Lower leg skin (tissue), 4 donors: ENCODE measurements at regions not wholly inside any gene's neighbourhood (a gene's known extent, or its start where the extent isn't known, plus 50 kb on each side); places are given as distances from the start of the nearest gene placed in this dataset.

ENCODE experiments used
- DNase-seq, 2 donors: peaks; one replicate each; pipeline ENCODE4 v3.0.0-alpha.2; 2019; ENCODE audit warnings: low spot score in 2 of 2
- H3K4me3 ChIP-seq: fragments of 200-600 bp; sonication (generic); 2 replicates; pipeline ENCODE4 v1.5.1; 2017; ENCODE audit warnings: mild to moderate bottlenecking, low read depth; ENCODE audit not compliant: poor library complexity, severe bottlenecking
- POLR2A ChIP-seq, 2 donors: fragments of 450-650 bp; IDR thresholded peaks; one replicate each; pipeline ENCODE4 v1.6.1; 2016 to 2017; ENCODE audit warnings: antibody characterized with exemption in 2 of 2, mild to moderate bottlenecking in 1 of 2, moderate library complexity in 1 of 2
- WGBS, 2 donors: methylation state at CpG; one replicate each; pipeline ENCODE4 v1.1.5; 2018; 5-methylcytosine and 5-hydroxymethylcytosine counted together
- intact Hi-C: fragments of 100-400 bp; cut with DNase I; formaldehyde crosslinking; loops from one replicate; pipeline ENCODE4 v1.15.0; 2023; ENCODE audit warnings: low total_unique reads
- TF ChIP-seq, protein P1 (sequence below), 3 donors: fragments of 450-650 bp; IDR thresholded peaks; one replicate each; pipeline ENCODE4 v1.5.1; 2016; ENCODE audit warnings: antibody characterized with exemption in 3 of 3, mild to moderate bottlenecking in 3 of 3, moderate library complexity in 2 of 3

DNA sequence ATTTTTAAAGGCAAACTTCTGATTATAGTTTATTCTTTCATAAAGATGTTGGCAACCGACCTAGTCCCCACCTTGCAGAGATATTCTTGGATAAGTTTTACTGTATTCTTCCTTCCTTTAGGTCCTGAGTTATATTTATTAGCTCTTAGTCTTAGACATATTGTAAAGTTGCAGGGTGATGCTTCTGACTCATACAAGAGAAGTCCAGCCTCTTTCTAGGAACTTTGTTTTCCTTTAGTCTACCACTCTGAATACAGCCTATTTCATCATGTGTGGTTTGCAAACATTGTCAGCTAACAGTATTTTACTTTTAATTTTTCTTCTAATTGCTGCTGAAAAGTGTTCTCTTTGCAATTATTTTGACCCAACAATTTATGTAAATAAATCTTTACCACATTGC is 686.7 kb downstream of the COL12A1 start:
- intact Hi-C loops, result no loop called here
- no peak for DNase-seq
- TF ChIP-seq, protein P1, sequence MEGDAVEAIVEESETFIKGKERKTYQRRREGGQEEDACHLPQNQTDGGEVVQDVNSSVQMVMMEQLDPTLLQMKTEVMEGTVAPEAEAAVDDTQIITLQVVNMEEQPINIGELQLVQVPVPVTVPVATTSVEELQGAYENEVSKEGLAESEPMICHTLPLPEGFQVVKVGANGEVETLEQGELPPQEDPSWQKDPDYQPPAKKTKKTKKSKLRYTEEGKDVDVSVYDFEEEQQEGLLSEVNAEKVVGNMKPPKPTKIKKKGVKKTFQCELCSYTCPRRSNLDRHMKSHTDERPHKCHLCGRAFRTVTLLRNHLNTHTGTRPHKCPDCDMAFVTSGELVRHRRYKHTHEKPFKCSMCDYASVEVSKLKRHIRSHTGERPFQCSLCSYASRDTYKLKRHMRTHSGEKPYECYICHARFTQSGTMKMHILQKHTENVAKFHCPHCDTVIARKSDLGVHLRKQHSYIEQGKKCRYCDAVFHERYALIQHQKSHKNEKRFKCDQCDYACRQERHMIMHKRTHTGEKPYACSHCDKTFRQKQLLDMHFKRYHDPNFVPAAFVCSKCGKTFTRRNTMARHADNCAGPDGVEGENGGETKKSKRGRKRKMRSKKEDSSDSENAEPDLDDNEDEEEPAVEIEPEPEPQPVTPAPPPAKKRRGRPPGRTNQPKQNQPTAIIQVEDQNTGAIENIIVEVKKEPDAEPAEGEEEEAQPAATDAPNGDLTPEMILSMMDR (IDR thresholded peaks at IDR 0.05), result no peak
- no peak for TF ChIP-seq POLR2A (IDR thresholded peaks at IDR 0.05)
- no peak overlapping the region for H3K4me3 ChIP-seq
- 43 to 54% methylated on average over 1 of the region's 1 CpG for WGBS, 2 donors

DNA sequence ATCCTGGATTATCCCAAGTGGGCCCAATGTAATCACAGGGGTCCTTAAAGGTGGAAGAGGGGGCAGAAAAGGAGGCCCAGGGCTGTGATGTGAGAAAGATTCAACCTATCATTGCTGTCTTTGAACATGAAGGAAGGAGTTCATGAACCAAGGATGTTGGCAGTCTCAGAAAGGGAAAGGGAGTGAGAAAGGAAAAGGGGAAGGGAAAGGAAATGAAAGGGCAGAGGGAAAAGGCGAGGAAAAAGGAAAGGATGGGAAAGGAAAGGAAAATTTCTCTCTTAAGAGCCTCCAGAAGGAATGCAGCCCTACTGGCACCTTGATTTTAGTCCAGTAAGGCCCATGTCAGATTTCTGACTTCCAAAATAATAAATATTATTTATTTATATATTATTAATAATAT is 687.8 kb downstream of the COL12A1 start:
- DNase-seq, result no peak
- intact Hi-C loops, result no loop called here
- TF ChIP-seq POLR2A (IDR thresholded peaks at IDR 0.05), result no peak
- TF ChIP-seq, protein P1 (IDR thresholded peaks at IDR 0.05), result no peak
- WGBS, 2 donors, result 87 to 93% methylated on average over 1 of the region's 1 CpG
- no peak overlapping the region for H3K4me3 ChIP-seq

DNA sequence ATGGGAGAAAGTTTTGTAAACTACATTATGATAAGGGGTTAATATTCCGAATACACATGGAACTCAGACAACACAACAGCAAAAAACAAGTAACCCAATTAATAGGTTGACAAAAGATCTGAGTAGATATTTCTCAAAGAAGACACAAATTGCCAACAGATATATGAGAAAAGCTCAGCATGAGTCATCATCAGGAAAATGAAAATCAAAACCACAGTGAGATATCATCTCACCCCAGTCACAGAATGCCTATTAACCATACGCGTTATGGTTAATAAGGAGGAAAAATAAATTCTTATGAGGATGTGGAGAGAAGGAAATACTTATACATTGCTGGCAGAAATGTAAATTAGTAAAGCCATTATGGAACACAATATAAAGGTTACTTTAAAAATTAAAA is 695.0 kb downstream of the COL12A1 start:
- DNase-seq, result no peak
- intact Hi-C loops, result no loop called here
- no peak overlapping the region for H3K4me3 ChIP-seq
- 73 to 80% methylated on average over 3 of the region's 3 CpGs for WGBS, 2 donors
- TF ChIP-seq POLR2A (IDR thresholded peaks at IDR 0.05), result no peak
- TF ChIP-seq, protein P1 (IDR thresholded peaks at IDR 0.05), result no peak

DNA sequence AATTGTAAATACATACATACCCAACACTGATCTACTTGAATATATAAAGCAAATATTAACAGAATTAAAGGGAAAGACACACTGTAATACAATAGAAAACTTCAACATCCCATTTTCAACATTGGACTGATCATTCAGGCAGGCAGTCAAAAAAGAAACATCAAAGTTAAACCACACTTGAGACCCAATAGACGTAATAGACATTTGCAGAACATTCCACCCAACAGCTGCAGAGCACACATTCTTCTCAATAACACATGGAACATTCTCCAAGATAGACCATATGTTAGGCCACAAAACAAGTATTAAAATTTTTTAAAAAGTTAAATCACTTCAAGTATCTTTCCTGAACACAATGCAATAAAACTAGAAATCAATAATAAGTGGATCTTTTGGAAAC is 698.2 kb downstream of the COL12A1 start:
- intact Hi-C loops, result no loop called here
- WGBS, 2 donors, result 60 to 64% methylated on average over 1 of the region's 1 CpG
- DNase-seq, result no peak
- TF ChIP-seq, protein P1 (IDR thresholded peaks at IDR 0.05), result no peak
- no peak for TF ChIP-seq POLR2A (IDR thresholded peaks at IDR 0.05)
- no peak overlapping the region for H3K4me3 ChIP-seq

DNA sequence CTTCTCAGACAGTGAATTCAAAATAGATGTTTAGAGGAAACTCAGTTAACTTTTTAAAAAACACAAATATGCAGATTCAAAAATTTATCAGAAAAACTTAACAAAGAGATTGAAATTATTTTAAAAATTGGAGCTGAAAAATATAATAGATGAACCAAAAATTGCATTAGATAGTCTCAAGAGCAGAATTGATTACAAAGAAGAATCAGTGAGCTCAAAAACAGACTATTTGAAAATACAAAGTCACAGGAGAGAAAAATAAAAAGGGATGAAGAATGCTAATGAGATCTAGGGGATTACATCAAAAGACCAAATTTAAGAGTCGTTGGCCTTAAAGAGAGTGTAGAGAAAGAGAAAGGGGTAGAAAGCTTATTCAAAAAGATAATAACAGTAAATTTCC is 700.5 kb downstream of the COL12A1 start:
- intact Hi-C loops, result no loop called here
- H3K4me3 ChIP-seq, result no peak overlapping the region
- no peak for DNase-seq
- WGBS, 2 donors, result 90 to 97% methylated on average over 1 of the region's 1 CpG
- TF ChIP-seq, protein P1 (IDR thresholded peaks at IDR 0.05), result no peak
- no peak for TF ChIP-seq POLR2A (IDR thresholded peaks at IDR 0.05)

DNA sequence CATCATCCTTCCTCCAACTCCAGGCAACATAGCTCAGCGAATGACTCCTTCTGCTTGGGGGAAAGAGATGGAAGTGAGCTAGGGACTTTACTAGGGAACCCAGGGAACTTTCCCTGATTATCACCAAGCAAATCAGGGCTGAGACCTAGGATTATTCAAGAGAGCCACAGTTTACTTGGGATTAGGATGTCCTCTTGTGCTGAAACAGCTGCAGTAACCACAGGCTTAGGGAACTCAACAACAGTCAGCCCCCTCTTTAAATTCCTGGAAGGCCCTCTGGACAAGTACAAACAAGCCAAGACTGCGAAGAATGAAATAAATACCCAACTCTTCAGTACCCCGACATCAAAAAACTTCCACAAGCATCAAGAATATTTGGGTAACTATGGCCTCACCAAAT is 700.9 kb downstream of the COL12A1 start:
- no peak overlapping the region for H3K4me3 ChIP-seq
- intact Hi-C loops, result no loop called here
- no peak for DNase-seq
- WGBS, 2 donors, result 91% methylated on average over 3 of the region's 3 CpGs
- TF ChIP-seq, protein P1 (IDR thresholded peaks at IDR 0.05), result no peak
- TF ChIP-seq POLR2A (IDR thresholded peaks at IDR 0.05), result no peak
